GM21423 (cell line): ENCODE measurements at regions not wholly inside any gene's neighbourhood (a gene's known extent, or its start where the extent isn't known, plus 50 kb on each side); places are given as distances from the start of the nearest gene placed in this dataset.

Experiments
- ATAC-seq: cut with Tn5 transposase; IDR thresholded peaks from one replicate; pipeline ENCODE4 v1.9.1; 2021; ENCODE audit warnings: mild to moderate bottlenecking, moderate library complexity; ENCODE audit not compliant: unreplicated experiment

DNA sequence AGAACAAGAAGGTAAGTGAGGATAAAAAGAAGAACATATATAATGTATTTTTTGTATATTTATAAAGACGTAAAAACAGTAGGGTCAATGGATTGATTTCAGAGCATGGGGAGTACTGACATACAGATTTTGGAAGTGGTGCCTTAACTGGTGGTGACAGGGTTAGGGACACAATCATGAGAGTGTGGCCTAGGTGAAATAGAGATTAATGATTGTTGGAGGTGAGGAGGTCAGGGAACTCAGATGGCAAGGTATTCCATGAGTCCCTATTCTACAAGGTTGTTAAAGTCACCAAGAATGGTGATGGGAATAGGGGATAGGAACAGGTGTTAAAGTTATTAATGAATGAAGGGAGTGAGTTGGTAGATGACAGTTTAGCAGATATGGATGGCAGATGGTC, 210.8 kb downstream of the SEMA6A start:
- ATAC-seq, result no peak

GRCh38 chr5:116361979-116362577, 212.5 kb downstream of the SEMA6A start:
- ATAC-seq, result no peak

GRCh38 chr5:116361171-116361967, 213.3 kb downstream of the SEMA6A start:
- no peak for ATAC-seq

DNA sequence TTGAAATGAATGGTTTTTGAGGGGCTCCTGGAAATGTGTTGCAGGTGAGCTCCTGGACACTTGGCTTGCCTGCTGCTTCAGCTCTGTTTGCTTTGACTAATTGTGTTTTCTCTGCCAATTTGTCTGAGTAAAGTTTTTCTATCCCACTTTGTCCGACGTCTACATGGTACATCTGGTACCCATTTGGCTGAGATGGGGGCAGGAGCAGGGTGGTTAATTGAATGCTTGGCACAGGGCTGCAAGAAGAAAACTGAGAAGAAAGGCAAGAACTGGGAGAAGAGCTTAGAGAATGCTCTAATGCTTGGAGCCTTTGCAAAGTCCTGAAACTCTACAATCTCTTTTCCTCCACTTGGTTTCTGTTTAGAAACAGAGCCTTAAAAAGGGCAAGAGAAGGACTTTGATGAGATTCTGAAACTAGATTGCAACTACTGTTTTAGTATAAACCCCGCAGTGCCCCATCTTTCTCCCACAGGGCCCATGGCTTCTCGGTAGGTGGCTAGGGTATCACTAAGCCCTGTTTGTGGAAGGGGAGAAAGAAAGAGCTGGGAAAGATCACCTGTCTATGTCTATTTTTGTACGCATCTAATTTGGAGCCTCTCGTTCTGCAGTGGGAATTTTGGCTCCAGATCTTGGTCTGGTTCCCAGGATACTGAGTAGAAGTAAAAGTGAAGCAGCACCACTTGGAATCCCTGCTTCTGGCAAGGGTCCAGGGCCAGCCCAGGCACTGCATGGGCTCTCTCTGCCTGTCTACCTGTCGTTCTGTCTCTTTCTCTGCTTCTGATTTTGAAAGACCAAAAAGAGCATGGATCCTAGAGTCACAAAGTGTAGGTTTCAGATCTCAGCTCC, 214.4 kb downstream of the SEMA6A start:
- ATAC-seq, result no peak

DNA sequence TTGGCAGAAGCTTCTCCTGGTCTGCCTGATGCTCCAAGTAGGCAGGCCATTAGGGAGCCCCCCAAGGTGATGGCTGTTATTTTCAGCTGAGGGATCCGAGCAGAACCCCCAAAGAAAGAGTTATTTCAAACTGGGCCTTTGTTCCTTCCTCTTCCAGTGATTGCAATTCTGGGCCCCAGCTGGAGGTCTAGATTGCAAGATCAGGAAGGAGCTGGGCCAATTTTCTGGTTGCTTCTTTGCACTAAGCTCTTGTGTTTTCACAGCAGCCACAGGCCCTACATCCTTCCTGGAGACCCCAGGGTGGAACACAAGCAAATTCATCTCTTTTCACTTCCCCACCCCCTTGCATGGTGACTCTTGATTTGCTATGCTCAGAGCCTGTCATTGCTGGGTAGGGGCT, 215.0 kb downstream of the SEMA6A start:
- ATAC-seq, result no peak

DNA sequence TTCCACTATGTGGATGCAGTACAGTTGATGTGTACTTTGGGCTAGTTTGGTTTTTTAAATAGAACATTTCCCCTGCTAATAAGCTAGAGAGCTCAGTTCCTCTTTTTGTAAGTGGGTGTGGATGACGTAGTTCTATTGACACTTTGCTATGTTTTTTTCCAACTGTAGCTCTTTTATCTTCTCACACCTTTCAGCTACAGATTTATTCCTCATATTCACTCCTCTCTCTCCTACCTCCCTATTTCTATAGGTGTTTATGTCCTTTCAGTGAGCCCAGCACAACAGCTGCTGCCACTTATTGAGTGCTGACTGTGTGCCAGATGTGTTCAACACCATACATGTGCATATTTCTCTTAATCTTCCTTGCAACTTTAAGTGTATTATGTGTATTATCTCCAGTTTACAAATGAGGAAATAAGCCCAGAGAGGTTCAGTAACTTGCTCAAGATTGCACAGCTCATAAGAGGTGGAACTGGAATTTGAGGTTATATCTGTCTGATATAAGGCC, 215.7 kb downstream of the SEMA6A start:
- ATAC-seq, result peak; percentile 99

DNA sequence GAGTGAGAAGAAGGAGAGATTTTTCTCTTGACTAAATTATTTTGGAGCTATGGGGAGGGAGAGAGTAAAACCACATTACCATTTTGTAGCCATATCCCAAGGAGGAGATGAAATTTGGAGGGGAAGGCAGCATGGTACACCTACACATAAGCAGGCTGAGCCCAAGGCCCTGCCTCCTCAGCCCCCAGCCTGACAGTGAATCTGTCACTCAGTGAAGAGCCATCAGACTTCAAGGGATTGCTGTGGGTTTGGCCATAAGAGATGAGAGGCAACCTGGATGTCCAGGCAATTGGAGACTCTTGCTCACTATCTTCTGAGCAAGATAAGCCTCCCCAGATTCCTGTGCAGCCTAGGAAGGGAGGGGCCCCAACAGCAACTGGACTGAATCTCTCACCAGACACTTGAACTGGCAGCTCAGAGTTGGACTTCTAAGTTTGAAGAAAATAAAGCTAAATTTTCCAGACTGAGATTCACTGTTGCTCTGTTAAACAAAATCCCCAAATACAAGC, 216.6 kb downstream of the SEMA6A start:
- no peak for ATAC-seq

DNA sequence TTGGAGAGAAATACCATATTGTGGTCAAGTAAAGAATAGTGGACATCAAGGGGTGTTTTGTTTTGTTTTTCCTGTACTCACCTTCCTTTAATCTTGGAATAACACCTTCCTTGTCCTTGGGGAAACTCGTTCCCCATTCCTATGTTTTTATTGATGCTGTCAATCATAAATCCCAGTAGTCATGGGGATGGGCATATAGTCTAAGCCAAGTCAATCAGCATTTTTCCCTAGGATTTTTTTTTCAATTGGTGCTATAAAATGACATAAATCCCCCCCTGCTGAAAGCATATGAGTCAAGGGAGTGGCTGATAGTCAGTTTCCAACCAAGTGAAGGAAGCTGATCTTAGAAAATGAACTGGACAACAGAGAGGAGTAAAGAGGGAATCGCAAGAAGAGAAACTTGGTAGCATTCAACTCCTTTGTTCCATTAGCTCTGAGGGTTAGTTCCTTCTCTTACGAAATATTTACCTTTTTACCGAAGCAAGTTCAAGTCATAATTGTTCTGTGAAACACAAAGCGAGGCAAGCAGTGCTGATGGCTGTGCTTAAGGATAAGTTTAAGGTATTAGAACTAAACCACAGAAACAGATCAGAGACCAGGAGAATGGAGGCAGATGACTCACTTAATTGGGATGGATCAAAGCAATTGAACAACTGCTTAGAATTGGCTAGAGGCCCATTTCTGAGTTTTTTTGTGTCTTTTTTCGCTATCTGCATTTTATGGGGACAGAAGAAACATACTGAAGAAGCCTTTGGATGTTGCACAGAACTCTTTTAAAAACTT, 218.6 kb downstream of the SEMA6A start:
- ATAC-seq, result no peak

DNA sequence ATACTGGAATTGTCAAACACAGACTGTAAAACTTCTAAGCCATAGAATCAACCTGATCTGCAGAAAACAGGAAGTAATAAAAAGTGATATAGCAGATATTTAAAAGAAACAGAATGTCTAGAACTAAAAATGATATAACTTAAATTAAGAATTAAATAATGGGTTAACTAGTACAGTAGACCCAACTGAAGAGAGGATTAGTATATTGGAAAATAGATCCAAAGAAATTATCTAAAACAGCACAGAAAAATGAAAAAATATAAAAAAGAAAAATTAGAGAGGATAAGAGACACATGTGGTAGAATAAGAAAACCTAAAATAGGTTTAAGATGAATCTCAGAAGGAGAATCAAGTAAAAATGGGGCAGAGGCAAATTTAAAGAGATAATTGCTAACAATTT, 219.9 kb downstream of the SEMA6A start:
- ATAC-seq, result no peak

GRCh38 chr5:116347657-116348056, 227.0 kb downstream of the SEMA6A start:
- no peak for ATAC-seq

DNA sequence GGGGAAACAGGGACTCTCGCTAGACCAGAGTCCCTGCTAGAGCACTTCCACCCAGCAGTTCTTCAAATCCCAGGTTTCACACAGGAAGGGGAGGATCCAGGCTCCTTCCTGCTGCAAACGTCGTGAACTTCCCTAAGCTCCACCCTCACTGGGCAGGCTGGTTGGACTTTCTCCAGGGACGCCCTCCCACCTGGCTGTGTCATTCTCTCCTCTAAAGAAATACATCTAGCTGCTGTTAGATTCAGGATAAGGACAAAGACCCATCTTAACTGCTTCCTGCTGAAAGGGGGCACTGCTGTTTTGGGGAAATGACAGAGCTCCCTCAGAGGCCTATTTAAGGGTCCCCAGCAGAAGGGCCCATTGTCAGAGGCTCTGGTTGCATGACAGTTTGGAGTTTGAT, 230.7 kb downstream of the SEMA6A start:
- ATAC-seq, result no peak
